NCI-H146 treated with DMSO at 0.1 percent for 48 hours (cell line): ENCODE measurements at regions not wholly inside any gene's neighbourhood (a gene's known extent, or its start where the extent isn't known, plus 50 kb on each side); places are given as distances from the start of the nearest gene placed in this dataset.

Source experiments
- DNase-seq: peaks from one replicate; lab custom pipeline; 2025; ENCODE audit not compliant: unreplicated experiment; lab: John Stamatoyannopoulos, UW

DNA sequence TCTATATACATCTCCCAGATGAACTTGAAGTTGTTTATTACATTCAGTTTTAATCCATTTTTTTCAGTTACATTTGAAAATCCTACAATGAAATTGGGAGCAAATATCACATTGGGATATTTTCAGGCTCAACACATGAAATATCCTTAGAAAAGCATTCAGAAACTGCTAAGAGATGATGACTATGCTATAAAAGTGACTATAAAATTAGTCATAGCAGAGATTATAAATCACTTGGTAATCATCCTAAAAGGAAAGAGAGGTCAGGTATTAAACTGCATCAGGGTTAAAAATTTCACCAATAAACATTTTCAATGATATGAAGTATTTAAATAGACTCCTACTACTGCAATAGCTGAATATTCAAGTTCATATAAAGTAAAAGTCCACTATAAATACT, 987.7 kb downstream of the GRIK2 start:
- no peak for DNase-seq

DNA sequence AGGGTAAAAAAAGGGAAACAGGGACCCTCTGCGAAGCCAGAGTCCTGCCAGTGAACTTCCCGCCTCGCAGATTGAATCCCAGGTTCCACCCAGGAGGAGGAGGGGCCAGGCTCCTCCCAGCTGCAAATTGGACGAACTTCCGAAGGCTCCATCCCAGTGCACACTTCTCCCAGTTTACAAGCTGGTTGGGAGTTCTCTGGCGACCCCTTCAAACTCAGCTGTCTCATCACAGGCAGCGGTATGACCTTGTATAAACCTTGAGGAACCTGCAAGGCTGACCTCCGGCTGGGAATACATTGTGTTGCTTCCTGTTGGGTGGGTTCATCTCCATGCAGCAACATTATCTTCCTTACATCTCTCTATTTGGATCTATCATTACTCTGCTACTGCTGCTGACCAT, 962.7 kb downstream of the GRIK2 start:
- no peak for DNase-seq

DNA sequence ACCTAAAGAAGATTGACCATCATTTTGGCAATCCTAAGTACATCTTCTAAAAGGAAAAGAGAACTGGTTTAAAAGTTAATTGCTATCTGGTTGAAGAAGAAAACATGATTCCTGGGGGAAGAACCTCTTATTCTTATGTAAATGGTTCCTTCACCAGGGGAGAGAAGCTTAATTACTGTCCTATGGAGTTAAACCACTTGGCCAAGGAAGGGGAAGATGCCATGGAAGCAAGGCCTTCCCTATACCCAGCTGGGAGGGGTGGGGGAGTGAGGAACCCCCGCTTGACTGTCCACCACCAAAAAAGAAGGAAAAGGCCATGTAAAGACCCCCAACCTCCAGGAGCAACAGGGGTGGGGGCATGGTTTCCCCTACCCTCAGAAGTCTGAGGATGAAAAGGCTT, 962.1 kb downstream of the GRIK2 start:
- DNase-seq, result no peak

DNA sequence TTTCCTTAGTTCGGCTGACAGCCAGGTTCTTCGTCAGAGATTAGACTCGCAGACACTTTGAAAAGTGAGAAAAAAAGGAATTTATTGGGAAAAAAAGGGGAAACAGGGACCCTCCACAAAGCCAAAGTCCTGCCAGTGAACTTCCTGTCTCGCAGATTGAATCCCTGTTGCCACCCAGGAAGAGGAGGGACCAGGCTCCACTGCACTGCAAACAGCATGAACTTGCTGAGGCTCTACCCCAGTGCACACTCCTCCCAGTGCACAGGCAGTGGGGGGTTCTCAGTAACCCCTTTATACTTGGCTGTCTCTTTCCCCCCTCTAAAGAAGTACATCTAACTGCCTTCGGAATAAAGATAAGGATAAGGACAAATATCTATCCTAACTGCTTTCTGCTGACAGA, 959.0 kb downstream of the GRIK2 start:
- DNase-seq, result no peak

DNA sequence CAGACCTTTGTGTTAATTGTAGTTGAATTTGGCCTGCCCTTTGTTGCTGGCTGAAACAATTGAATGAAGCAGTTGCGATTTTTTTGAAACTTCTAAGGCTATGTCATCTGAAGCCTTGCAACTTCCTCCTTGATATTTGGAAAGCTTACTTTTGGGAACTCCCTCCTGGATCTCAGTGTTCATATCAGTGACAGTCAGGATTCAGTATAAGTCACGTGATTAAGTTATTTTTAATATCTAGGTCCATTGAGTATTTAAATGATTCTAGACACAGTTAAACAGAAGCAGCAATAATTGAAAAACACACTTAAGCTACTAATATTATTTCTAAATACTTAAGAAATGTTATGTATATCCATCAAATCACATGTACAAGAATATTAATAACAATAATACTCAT, 951.3 kb downstream of the GRIK2 start:
- DNase-seq, result no peak

DNA sequence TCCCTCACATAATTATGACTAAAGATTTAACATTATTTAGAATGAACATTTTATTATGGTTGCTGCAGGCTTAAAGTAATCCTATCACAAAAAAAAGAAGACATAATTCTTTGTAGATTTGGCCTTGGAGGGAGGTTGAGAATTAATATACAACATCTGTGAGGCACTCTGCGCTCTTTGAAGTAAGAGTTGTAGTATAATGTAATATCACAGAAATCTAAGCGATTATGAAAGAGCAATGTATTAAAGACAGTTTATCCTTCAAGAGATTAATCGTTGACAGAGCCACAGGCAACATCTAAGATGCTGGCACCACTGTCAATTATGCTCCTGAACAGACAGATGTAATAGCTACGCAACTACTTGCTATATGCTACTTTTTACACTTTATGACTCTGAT, 946.8 kb downstream of the GRIK2 start:
- no peak for DNase-seq

DNA sequence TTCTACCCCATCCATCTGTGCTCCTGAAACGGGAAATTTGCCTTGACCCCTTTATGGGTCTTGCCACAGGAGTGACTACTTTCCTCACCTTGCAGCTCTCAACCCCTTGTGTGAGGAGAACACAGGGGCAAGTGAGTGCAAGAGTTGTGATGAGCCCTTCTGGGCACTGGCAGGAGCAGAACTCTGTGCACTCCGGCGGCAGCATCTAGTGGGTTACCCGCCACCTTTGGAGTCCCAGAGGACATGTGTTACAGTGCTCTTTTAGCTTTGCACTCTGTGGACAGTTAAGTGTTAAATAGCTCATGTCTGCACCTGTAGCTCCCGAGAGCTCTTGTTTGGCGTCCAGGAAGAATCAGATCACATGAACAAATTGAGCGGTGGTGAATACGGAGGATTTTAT, 940.2 kb downstream of the GRIK2 start:
- DNase-seq, result no peak

DNA sequence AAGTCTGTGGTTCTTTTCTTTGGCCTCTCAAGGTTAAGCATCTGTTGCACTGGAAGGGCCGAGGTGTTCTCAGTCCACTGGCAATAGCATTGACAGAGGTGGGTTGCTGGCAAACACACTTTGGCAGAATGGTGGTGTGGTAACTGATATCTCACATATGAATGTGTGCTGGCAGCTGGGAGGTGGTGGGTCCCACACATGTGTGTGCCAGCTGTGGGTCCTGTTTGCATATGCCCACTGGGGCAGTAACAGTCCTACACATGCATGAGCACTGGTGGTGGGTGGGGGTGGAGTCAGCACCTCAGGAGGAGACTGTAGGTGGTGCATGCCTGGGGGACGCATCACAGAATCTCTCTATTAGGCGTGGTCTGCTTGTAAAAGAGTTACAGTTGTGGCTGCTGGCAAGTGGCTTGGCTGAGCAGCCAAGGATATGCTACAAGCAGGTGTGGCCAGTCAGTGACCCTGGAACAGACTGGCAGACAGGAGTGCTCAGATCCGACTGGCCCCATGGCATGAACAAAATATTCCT, 934.3 kb downstream of the GRIK2 start:
- DNase-seq, result no peak

DNA sequence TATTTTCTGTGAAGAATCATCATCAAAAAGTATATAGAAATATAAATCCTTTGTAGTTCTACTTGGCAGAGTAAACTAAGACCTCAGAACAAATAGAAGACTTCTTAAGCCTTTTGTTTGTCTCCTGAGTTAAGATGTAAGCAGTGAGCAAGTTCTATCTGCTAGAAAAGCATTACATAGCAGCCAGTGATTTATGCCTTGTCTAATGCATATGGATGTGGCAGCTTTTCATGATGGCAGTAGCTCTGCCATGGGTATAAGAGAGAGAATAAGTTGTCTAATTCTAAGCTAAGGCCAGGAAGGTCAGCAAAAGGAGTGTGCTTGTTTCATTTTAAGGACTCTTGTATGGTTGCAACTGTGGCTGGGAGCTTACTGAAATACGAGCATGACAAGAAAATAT, 920.2 kb downstream of the GRIK2 start:
- DNase-seq, result no peak

DNA sequence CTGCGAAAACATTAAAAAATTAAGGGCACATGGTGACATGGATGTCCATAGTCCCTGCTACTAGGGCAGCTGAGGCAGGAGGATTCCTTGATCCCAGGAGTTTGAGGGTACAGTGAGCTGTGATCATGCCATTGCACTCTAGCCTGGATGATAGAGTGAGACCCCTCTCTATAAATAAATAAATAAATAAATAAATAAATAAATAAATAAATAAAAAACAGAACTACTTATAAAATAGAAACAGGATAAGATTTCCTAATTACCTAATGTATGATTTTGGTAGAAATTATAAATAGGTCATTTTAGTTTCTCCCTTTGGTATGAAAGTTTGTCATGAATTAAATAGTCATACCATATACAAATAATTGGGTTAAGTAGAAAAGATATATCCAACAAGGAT, 916.2 kb downstream of the GRIK2 start:
- no peak for DNase-seq

DNA sequence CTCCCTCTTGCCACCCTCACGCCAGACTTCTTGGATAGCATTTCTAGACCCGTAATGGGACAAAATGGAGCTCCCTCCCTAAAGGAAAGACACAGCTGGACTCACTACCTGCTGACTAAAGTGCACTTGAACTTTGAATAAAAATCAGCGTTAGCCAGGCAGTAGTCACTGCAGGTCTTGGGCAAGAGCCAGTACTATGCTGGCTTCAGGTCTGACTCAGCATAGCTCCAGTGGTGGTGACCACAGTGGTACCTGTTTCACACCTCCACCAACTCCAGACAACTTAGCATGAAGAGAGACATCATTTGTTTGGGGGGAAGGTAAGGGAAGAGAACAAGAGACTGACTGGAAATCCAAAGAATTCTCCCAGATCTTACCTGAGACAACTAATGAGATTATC, 906.8 kb downstream of the GRIK2 start:
- DNase-seq, result no peak

DNA sequence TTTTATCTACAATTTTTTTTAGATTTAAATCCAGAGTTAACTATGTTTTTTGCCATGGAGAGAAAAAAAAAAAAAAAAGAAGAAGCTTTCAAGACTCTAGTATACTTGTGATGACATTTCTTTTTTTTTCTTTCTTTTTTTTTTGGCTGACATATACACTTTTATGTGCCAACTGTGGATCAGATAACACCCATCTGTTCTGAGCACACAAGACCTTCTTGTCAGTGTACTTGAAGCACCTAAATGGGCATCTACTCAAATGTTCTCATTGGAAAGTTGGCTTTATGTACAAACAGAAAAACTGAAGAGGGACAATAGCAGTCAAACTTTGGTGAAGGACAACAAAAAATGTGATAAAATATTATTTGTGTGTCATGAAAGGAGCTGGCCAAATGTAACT, 904.5 kb downstream of the GRIK2 start:
- no peak for DNase-seq
